Neural crest cell (in vitro differentiated cells): ENCODE measurements at regions not wholly inside any gene's neighbourhood (a gene's known extent, or its start where the extent isn't known, plus 50 kb on each side); places are given as distances from the start of the nearest gene placed in this dataset.

Source experiments
- DNase-seq: peaks from one replicate; pipeline ENCODE4 v3.0.0; 2021; ENCODE audit warnings: low read depth, mixed read lengths, low spot score
- H3K27ac Mint-ChIP-seq: one replicate; pipeline ENCODE4 v1.8.0; 2021; ENCODE audit warnings: mild to moderate bottlenecking, mixed read lengths; ENCODE audit not compliant: unreplicated experiment
- H3K27me3 Mint-ChIP-seq: 2 replicates; pipeline ENCODE4 v1.8.0; 2021; ENCODE audit warnings: low read depth, mild to moderate bottlenecking, mixed read lengths
- H3K36me3 Mint-ChIP-seq: 2 replicates; pipeline ENCODE4 v1.8.0; 2021; ENCODE audit warnings: low read depth, mild to moderate bottlenecking, mixed read lengths
- H3K4me1 Mint-ChIP-seq: 2 replicates; pipeline ENCODE4 v1.8.0; 2021; ENCODE audit warnings: mixed read lengths
- H3K4me3 Mint-ChIP-seq: one replicate; pipeline ENCODE4 v1.8.0; 2021; ENCODE audit warnings: mild to moderate bottlenecking, mixed read lengths
- H3K9me3 Mint-ChIP-seq: 2 replicates; pipeline ENCODE4 v1.8.0; 2021; ENCODE audit warnings: mixed read lengths
- CTCF ChIP-seq: fragments of 200-600 bp; sonication (generic); conservative IDR thresholded peaks from 2 replicates; pipeline ENCODE4 v1.5.0; 2021; ENCODE audit warnings: antibody characterized with exemption, mild to moderate bottlenecking

- Mint-ChIP-seq H3K9me3 (peaks cover 5% of the 10 kb centered on the region), H3K36me3 (no peaks in the 10 kb centered on the region), H3K4me1 (no peaks in the 10 kb centered on the region), H3K27me3 (peaks cover 45% of the 10 kb centered on the region), H3K27ac (no peak overlapping the region), H3K4me3 (no peak overlapping the region)
- no peak for DNase-seq
- no peak for TF ChIP-seq CTCF
Measured at GRCh38 chr6:165811512-165811911, 148.5 kb upstream of the PDE10A start.

GRCh38 chr6:165808021-165808420 is 145.0 kb upstream of the PDE10A start:
- peaks cover 2% of the 10 kb centered on the region for H3K36me3 Mint-ChIP-seq
- DNase-seq: no peak
- peaks cover 6% of the 10 kb centered on the region for H3K4me1 Mint-ChIP-seq
- no peak overlapping the region for H3K4me3 Mint-ChIP-seq
- no peak for TF ChIP-seq CTCF
- peaks cover 5% of the 10 kb centered on the region for H3K9me3 Mint-ChIP-seq
- no peak overlapping the region for H3K27ac Mint-ChIP-seq
- H3K27me3 Mint-ChIP-seq: peaks cover 71% of the 10 kb centered on the region

GRCh38 chr6:165807249-165807960 is 144.4 kb upstream of the PDE10A start:
- H3K27ac Mint-ChIP-seq: no peak overlapping the region
- H3K4me1 Mint-ChIP-seq: peaks cover 6% of the 10 kb centered on the region

GRCh38 chr6:165806126-165806810 is 143.2 kb upstream of the PDE10A start:
- peaks cover 72% of the 10 kb centered on the region for H3K27me3 Mint-ChIP-seq
- peak overlapping the region; percentile 52 for H3K4me3 Mint-ChIP-seq
- peaks cover 5% of the 10 kb centered on the region for H3K9me3 Mint-ChIP-seq
- DNase-seq: no peak
- H3K4me1 Mint-ChIP-seq: peaks cover 6% of the 10 kb centered on the region
- peaks cover 2% of the 10 kb centered on the region for H3K36me3 Mint-ChIP-seq
- no peak for TF ChIP-seq CTCF
- H3K27ac Mint-ChIP-seq: no peak overlapping the region

More at GRCh38 chr6:165807249-165807960, 144.4 kb upstream of the PDE10A start:
- no peak for DNase-seq
- no peak for TF ChIP-seq CTCF
- Mint-ChIP-seq H3K9me3 (peaks cover 5% of the 10 kb centered on the region), H3K4me3 (no peak overlapping the region), H3K36me3 (peaks cover 2% of the 10 kb centered on the region), H3K27me3 (peaks cover 72% of the 10 kb centered on the region)

- peaks cover 6% of the 10 kb centered on the region for H3K4me1 Mint-ChIP-seq
- no peak for TF ChIP-seq CTCF
- H3K4me3 Mint-ChIP-seq: peak overlapping the region; percentile 59
- peaks cover 72% of the 10 kb centered on the region for H3K27me3 Mint-ChIP-seq
- H3K27ac Mint-ChIP-seq: no peak overlapping the region
- no peak for DNase-seq
- peaks cover 2% of the 10 kb centered on the region for H3K36me3 Mint-ChIP-seq
- peaks cover 4% of the 10 kb centered on the region for H3K9me3 Mint-ChIP-seq
Measured at GRCh38 chr6:165805636-165806035, 142.6 kb upstream of the PDE10A start.
